OCI-LY1 (cell line): ENCODE measurements at regions not wholly inside any gene's neighbourhood (a gene's known extent, or its start where the extent isn't known, plus 50 kb on each side); places are given as distances from the start of the nearest gene placed in this dataset.

Source experiments
- H2AFZ ChIP-seq: fragments of 200-600 bp; sonication (generic), shearing (Covaris generic); 2 replicates; pipeline ENCODE4 v1.6.0; 2014; ENCODE audit warnings: antibody characterized with exemption, mild to moderate bottlenecking, low read length
- H3F3A ChIP-seq: fragments of 200-600 bp; sonication (generic), shearing (Covaris generic); 2 replicates; pipeline ENCODE4 v1.6.0; 2014; ENCODE audit warnings: mild to moderate bottlenecking, antibody characterized with exemption, low read length, moderate library complexity; ENCODE audit not compliant: insufficient read depth
- H3K27ac ChIP-seq: fragments of 200-600 bp; sonication (generic); 2 replicates; pipeline ENCODE4 v1.5.1; 2014; ENCODE audit warnings: low read length, mixed run types, mild to moderate bottlenecking, low read depth; ENCODE audit not compliant: poor library complexity, severe bottlenecking
- H3K27me3 ChIP-seq: fragments of 200-600 bp; sonication (generic); 2 replicates; pipeline ENCODE4 v1.6.0; 2014; ENCODE audit warnings: antibody characterized with exemption, mild to moderate bottlenecking, low read length, moderate library complexity; ENCODE audit not compliant: insufficient read depth
- H3K36me3 ChIP-seq: fragments of 200-600 bp; sonication (generic); 2 replicates; pipeline ENCODE4 v1.6.1; 2014; ENCODE audit warnings: mild to moderate bottlenecking, antibody characterized with exemption, low read length, moderate library complexity, mixed read lengths; ENCODE audit not compliant: insufficient read depth
- H3K4me1 ChIP-seq: fragments of 200-600 bp; sonication (generic); 2 replicates; pipeline ENCODE4 v1.5.1; 2014; ENCODE audit warnings: mild to moderate bottlenecking, low read length, moderate library complexity; ENCODE audit not compliant: insufficient read depth, severe bottlenecking
- H3K4me2 ChIP-seq: fragments of 200-600 bp; sonication (generic), shearing (Covaris generic); 2 replicates; pipeline ENCODE4 v1.6.1; 2014; ENCODE audit warnings: low read length
- H3K4me3 ChIP-seq: fragments of 200-600 bp; sonication (generic); 2 replicates; pipeline ENCODE4 v1.5.1; 2014; ENCODE audit warnings: low read length, low read depth, mild to moderate bottlenecking, mixed read lengths; ENCODE audit not compliant: poor library complexity, severe bottlenecking
- H3K79me2 ChIP-seq: fragments of 200-600 bp; shearing (Covaris generic); 2 replicates; pipeline ENCODE4 v1.6.1; 2016; ENCODE audit warnings: mixed run types, low read length, mixed read lengths; ENCODE audit not compliant: insufficient read depth
- H3K9ac ChIP-seq: fragments of 200-600 bp; sonication (generic), shearing (Covaris generic); 2 replicates; pipeline ENCODE4 v1.6.1; 2014; ENCODE audit warnings: mild to moderate bottlenecking, low read length, mixed read lengths
- H3K9me2 ChIP-seq: fragments of 200-600 bp; sonication (generic), shearing (Covaris generic); 2 replicates; pipeline ENCODE4 v1.6.1; 2014; ENCODE audit warnings: low read depth, mild to moderate bottlenecking, low read length, mixed read lengths
- H3K9me3 ChIP-seq: fragments of 200-600 bp; shearing (Covaris generic); 2 replicates; pipeline ENCODE4 v1.6.1; 2014; ENCODE audit warnings: low read length, mixed read lengths
- H4K20me1 ChIP-seq: fragments of 200-600 bp; sonication (generic), shearing (Covaris generic); 2 replicates; pipeline ENCODE4 v1.6.0; 2016; ENCODE audit warnings: mild to moderate bottlenecking, low read length; ENCODE audit not compliant: insufficient read depth
- EZH2 ChIP-seq: fragments of 200-600 bp; sonication (generic), shearing (Covaris generic); IDR thresholded peaks from 2 replicates; pipeline ENCODE4 v1.8.0; 2017; ENCODE audit warnings: borderline replicate concordance, mixed run types, mild to moderate bottlenecking, antibody characterized with exemption, low read length, moderate library complexity, mixed read lengths
- TF ChIP-seq, protein P1 (sequence below): fragments of 200-600 bp; sonication (generic), shearing (Covaris generic); IDR thresholded peaks from 2 replicates; pipeline ENCODE4 v1.5.1; 2017; ENCODE audit warnings: mild to moderate bottlenecking, antibody characterized with exemption, low read length, moderate library complexity, mixed read lengths

DNA sequence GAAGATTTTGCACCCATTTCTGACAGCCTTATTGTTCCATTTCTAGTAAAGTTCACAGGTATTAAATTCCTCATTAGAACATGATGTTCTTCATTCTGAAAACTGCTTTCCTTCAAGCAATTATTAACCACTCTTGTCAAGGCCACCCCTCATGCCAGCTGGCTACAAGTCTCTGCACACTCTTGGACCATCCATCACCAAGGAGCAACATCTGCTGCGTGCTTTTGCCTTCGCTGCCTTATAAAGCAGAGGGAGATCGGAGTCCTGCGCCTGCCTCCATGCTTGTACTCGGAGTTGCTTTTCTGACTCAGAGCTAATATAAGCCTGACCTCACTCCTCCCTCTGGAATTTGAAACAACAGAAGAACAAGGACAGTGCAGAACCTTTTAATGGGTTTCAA is 529.9 kb upstream of the DPP6 start:
- H3K4me1 ChIP-seq, result no peaks in the 10 kb centered on the region
- TF ChIP-seq, protein P1, sequence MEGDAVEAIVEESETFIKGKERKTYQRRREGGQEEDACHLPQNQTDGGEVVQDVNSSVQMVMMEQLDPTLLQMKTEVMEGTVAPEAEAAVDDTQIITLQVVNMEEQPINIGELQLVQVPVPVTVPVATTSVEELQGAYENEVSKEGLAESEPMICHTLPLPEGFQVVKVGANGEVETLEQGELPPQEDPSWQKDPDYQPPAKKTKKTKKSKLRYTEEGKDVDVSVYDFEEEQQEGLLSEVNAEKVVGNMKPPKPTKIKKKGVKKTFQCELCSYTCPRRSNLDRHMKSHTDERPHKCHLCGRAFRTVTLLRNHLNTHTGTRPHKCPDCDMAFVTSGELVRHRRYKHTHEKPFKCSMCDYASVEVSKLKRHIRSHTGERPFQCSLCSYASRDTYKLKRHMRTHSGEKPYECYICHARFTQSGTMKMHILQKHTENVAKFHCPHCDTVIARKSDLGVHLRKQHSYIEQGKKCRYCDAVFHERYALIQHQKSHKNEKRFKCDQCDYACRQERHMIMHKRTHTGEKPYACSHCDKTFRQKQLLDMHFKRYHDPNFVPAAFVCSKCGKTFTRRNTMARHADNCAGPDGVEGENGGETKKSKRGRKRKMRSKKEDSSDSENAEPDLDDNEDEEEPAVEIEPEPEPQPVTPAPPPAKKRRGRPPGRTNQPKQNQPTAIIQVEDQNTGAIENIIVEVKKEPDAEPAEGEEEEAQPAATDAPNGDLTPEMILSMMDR, result no peak
- no peak for TF ChIP-seq EZH2
- H4K20me1 ChIP-seq, result no peaks in the 10 kb centered on the region
- no peaks in the 10 kb centered on the region for H3K36me3 ChIP-seq
- H3K9ac ChIP-seq, result no peak overlapping the region
- 0 out of 2 replicates have a peak, but pooled peaks cover 6% of the 10 kb centered on the region for H3K27me3 ChIP-seq
- H3K27ac ChIP-seq, result no peak overlapping the region
- no peak overlapping the region for H2AFZ ChIP-seq
- no peaks in the 10 kb centered on the region for H3K79me2 ChIP-seq
- H3K4me2 ChIP-seq, result no peak overlapping the region
- H3K9me2 ChIP-seq, result no peaks in the 10 kb centered on the region
- H3K4me3 ChIP-seq, result no peak overlapping the region
- H3F3A ChIP-seq, result no peaks in the 10 kb centered on the region
- H3K9me3 ChIP-seq, result no peaks in the 10 kb centered on the region

DNA sequence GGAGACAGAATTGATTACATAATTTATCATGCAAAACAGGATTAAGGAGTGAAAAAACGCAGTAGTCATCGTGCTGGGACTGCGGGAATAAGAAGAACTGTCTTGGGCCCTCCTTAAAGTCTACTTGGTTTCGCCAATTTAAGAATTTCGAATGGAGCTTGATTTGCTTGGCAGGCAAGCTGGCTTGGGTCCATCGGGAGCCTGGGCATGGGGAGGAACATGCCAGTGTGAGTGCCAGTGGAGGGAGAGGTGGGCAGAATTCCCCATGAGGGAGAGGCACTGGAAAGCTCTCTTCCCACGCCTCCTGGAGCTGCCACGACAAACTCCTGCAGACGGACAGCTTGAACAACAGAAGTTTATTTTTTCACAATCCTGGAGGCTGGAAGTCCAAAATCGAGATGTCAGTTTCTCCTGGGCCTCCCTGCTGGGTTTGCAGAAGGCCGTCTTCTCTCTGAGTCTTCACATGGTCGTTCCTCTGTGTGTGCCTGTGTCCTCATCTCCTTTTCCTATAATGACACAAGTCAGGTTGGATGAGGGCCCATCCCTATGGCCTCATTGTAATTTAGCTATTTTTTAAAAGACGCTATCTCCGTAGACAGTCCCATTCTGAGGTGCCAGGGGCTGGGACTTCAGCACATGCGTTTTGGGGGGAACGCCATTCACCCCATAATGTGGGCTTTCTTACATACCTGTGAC is 528.7 kb upstream of the DPP6 start:
- Histone ChIP-seq H3K9ac (no peak overlapping the region), H3K9me2 (no peaks in the 10 kb centered on the region), H3K36me3 (no peaks in the 10 kb centered on the region), H3F3A (no peaks in the 10 kb centered on the region), H3K9me3 (no peaks in the 10 kb centered on the region), H3K79me2 (no peaks in the 10 kb centered on the region), H3K4me1 (no peaks in the 10 kb centered on the region), H4K20me1 (no peaks in the 10 kb centered on the region), H3K4me3 (no peak overlapping the region), H2AFZ (no peak overlapping the region), H3K4me2 (no peak overlapping the region), H3K27me3 (0 out of 2 replicates have a peak, but pooled peaks cover 6% of the 10 kb centered on the region), H3K27ac (no peak overlapping the region)
- TF ChIP-seq, protein P1, result no peak
- TF ChIP-seq EZH2, result no peak

DNA sequence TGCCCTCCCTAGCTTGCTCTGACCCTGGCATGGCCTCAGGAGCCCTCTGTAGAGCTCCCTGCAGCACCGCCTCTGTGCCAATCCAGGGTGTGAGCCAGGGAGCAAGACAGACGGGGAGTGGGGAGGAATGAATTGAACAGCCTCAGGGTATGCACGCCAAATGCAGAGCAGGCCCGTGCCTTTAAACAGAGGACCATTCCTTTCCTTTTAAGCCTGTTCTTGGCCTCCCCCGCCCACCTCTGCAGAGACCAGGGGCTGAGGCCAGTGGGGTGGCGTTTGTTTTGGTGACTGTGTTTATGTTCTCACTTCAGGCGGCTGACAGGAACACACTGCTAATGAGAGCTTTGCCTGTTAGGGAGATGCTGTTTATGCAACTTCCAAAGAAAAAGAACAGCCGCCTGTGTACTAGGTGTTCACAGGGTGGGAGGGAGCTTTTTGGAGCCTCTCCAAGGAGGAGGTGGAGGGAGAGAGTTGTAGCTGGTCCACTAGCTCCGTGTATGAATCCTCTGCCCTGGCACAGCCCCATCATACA is 528.1 kb upstream of the DPP6 start:
- Histone ChIP-seq H3K4me2 (no peak overlapping the region), H3F3A (no peaks in the 10 kb centered on the region), H3K9ac (no peak overlapping the region), H2AFZ (no peak overlapping the region), H3K4me1 (no peaks in the 10 kb centered on the region), H4K20me1 (no peaks in the 10 kb centered on the region), H3K4me3 (no peak overlapping the region), H3K36me3 (no peaks in the 10 kb centered on the region), H3K27me3 (0 out of 2 replicates have a peak, but pooled peaks cover 6% of the 10 kb centered on the region), H3K9me3 (no peaks in the 10 kb centered on the region), H3K79me2 (no peaks in the 10 kb centered on the region), H3K27ac (no peak overlapping the region), H3K9me2 (no peaks in the 10 kb centered on the region)
- no peak for TF ChIP-seq EZH2
- TF ChIP-seq, protein P1, result no peak
